DND-41 (cell line): ENCODE measurements at regions not wholly inside any gene's neighbourhood (a gene's known extent, or its start where the extent isn't known, plus 50 kb on each side); places are given as distances from the start of the nearest gene placed in this dataset.
"Not testable (repeated sequence)": the region's sequence is repeated elsewhere in the genome, so short reads cannot be mapped to it uniquely, and the experiment has no call there.

Experiments used
- EZH2 ChIP-seq: IDR thresholded peaks from 3 replicates; pipeline ENCODE4 v1.6.1; 2012; ENCODE audit warnings: borderline replicate concordance, low read depth, mild to moderate bottlenecking, moderate library complexity, low read length, inconsistent platforms; ENCODE audit not compliant: severe bottlenecking
- TF ChIP-seq, protein P1 (sequence below): IDR thresholded peaks from 2 replicates; pipeline ENCODE4 v1.5.1; 2012; ENCODE audit warnings: borderline replicate concordance, low read length, moderate library complexity, mild to moderate bottlenecking; ENCODE audit not compliant: poor library complexity, severe bottlenecking; ENCODE audit errors: extremely low read depth

GRCh38 chr9:78704153-78704552 is 407.2 kb downstream of the PSAT1 start:
- TF ChIP-seq, protein P1, sequence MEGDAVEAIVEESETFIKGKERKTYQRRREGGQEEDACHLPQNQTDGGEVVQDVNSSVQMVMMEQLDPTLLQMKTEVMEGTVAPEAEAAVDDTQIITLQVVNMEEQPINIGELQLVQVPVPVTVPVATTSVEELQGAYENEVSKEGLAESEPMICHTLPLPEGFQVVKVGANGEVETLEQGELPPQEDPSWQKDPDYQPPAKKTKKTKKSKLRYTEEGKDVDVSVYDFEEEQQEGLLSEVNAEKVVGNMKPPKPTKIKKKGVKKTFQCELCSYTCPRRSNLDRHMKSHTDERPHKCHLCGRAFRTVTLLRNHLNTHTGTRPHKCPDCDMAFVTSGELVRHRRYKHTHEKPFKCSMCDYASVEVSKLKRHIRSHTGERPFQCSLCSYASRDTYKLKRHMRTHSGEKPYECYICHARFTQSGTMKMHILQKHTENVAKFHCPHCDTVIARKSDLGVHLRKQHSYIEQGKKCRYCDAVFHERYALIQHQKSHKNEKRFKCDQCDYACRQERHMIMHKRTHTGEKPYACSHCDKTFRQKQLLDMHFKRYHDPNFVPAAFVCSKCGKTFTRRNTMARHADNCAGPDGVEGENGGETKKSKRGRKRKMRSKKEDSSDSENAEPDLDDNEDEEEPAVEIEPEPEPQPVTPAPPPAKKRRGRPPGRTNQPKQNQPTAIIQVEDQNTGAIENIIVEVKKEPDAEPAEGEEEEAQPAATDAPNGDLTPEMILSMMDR: peak; percentile 30
- not testable (repeated sequence) for TF ChIP-seq EZH2
